Breast epithelium (tissue), 4 donors: ENCODE measurements at regions not wholly inside any gene's neighbourhood (a gene's known extent, or its start where the extent isn't known, plus 50 kb on each side); places are given as distances from the start of the nearest gene placed in this dataset.
A peak's percentile ranks its signal among the peaks of the same experiment; 100 is the strongest.

Source experiments
- DNase-seq, 2 donors: peaks; one replicate each; pipeline ENCODE4 v3.0.0-alpha.2; 2019; ENCODE audit warnings: low spot score in 2 of 2
- H3K27ac ChIP-seq, 2 donors: fragments of 200-600 bp; sonication (generic) in 1 of 2; one replicate each; pipeline ENCODE4 v1.5.1; 2016 to 2019; ENCODE audit warnings: mild to moderate bottlenecking in 1 of 2
- H3K27me3 ChIP-seq, 2 donors: fragments of 200-600 bp; sonication (generic) in 1 of 2; one replicate each; pipeline versions ENCODE4 v1.5.1 to v1.6.0; 2017 to 2019; ENCODE audit warnings: control low read depth in 1 of 2, mild to moderate bottlenecking in 1 of 2
- H3K36me3 ChIP-seq: fragments of 200-600 bp; one replicate; pipeline ENCODE4 v1.5.1; 2019
- H3K4me1 ChIP-seq, 2 donors: fragments of 200-600 bp; sonication (generic); one replicate each; pipeline ENCODE4 v1.5.1; 2016 to 2019; ENCODE audit warnings: control low read depth in 1 of 2
- H3K4me3 ChIP-seq, 3 donors: fragments of 200-600 bp; sonication (generic); 1 replicate in 2 of 3; 2 replicates in 1 of 3; pipeline ENCODE4 v1.5.1; 2016 to 2019; ENCODE audit warnings: mild to moderate bottlenecking in 3 of 3, moderate library complexity in 2 of 3
- H3K9me3 ChIP-seq, 2 donors: fragments of 200-600 bp; sonication (generic) in 1 of 2; one replicate each; pipeline ENCODE4 v1.5.1; 2016 to 2019; ENCODE audit warnings: control low read depth in 1 of 2
- POLR2A ChIP-seq: fragments of 450-650 bp; IDR thresholded peaks from one replicate; pipeline ENCODE4 v1.6.1; 2016; ENCODE audit warnings: antibody characterized with exemption, mild to moderate bottlenecking, moderate library complexity
- POLR2AphosphoS5 ChIP-seq, 3 donors: sonication (generic); formaldehyde crosslinking; IDR thresholded peaks; one replicate each; pipeline ENCODE4 v1.6.1; 2017; ENCODE audit warnings: antibody characterized with exemption in 3 of 3
- intact Hi-C: fragments of 100-400 bp; cut with DNase I; formaldehyde crosslinking; loops from one replicate; pipeline ENCODE4 v1.15.1; 2023; ENCODE audit warnings: low total_unique reads
- TF ChIP-seq, protein P1 (sequence below), 3 donors: fragments of 450-650 bp; IDR thresholded peaks; one replicate each; pipeline ENCODE4 v1.5.1; 2016 to 2017; ENCODE audit warnings: antibody characterized with exemption in 3 of 3, mild to moderate bottlenecking in 3 of 3, moderate library complexity in 3 of 3

DNA sequence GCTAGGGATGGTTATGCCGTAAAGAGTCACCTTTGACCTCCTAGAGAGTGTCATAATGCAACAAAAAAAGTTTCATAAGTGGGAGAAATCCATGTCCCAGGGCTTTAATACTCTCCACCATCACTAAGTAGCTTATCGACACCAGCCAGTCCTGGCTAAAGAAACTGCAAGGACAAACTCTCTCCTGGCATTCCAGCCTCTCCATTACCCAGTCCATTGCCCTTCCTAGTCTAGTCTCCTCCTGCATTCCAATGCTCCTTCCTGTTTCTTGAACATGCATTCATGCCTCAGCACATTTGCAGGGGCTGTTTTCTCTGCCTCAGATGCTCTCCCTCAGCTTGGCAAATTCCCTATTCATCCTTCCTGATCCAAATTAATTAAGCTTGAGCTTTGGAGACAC, 364.1 kb downstream of the BRINP1 start:
- Histone ChIP-seq H3K9me3 (no peaks in the 10 kb centered on the region), H3K27me3 (no peaks in the 10 kb centered on the region), H3K36me3 (no peaks in the 10 kb centered on the region), H3K4me3 (no peak overlapping the region), H3K4me1 (no peaks in the 10 kb centered on the region), H3K27ac (peak overlapping the region; percentile 83 to 88)
- TF ChIP-seq POLR2A = no peak
- TF ChIP-seq POLR2AphosphoS5 (IDR thresholded peaks at IDR 0.05) = no peak
- TF ChIP-seq, protein P1, sequence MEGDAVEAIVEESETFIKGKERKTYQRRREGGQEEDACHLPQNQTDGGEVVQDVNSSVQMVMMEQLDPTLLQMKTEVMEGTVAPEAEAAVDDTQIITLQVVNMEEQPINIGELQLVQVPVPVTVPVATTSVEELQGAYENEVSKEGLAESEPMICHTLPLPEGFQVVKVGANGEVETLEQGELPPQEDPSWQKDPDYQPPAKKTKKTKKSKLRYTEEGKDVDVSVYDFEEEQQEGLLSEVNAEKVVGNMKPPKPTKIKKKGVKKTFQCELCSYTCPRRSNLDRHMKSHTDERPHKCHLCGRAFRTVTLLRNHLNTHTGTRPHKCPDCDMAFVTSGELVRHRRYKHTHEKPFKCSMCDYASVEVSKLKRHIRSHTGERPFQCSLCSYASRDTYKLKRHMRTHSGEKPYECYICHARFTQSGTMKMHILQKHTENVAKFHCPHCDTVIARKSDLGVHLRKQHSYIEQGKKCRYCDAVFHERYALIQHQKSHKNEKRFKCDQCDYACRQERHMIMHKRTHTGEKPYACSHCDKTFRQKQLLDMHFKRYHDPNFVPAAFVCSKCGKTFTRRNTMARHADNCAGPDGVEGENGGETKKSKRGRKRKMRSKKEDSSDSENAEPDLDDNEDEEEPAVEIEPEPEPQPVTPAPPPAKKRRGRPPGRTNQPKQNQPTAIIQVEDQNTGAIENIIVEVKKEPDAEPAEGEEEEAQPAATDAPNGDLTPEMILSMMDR (IDR thresholded peaks at IDR 0.05) = no peak
- no peak for DNase-seq
- intact Hi-C loops = no loop called here

DNA sequence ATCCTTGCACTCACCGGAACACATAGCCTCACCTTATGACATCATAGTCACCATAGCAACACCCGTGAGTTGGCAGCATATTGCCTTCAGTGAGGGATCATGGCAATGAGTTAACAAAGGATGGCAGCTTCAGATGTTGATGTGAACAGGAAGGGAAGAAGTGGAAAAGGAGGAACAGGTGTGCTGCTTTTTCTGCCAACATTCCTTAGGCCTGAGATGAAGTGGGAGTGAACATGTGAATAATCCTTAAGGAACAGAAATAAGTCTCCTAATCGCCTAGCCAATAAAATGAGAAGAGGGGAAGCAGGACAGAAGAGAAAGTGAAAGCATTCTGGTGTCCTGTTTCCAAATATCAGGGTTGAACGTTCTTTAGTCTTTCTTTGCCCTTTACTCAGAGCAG, 360.0 kb downstream of the BRINP1 start:
- TF ChIP-seq POLR2AphosphoS5 (IDR thresholded peaks at IDR 0.05) (peak in 1 of 3 donors; percentile 51), POLR2A (no peak)
- TF ChIP-seq, protein P1 (IDR thresholded peaks at IDR 0.05) = no peak
- Histone ChIP-seq H3K4me1 (no peaks in the 10 kb centered on the region), H3K27ac (peak overlapping the region; percentile 36 to 66), H3K4me3 (peak overlapping the region in 1 of 3 donors; percentile 23), H3K9me3 (no peaks in the 10 kb centered on the region), H3K27me3 (no peaks in the 10 kb centered on the region), H3K36me3 (no peaks in the 10 kb centered on the region)
- intact Hi-C loops = no loop called here
- DNase-seq = peak in 1 of 2 donors; percentile 62

DNA sequence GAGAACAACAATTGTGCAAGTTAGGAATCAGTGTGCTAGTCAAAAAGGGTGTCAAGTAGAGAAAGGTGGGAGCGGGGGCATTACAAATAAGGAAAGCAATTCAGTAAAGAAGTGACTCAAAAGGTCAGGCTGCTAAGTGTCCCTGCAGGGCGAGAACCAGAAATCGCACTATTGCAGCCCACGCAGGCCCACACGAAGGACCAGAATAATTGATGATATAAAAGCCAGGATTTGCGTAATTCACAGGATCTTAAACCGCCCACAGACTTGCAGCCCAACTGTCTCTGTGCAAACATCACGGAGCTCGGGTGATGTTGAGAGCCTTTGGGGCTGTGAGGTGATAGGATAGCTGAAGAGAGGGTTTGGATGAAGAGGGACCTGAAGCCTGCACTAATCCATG, 349.0 kb downstream of the BRINP1 start:
- intact Hi-C loops = no loop called here
- no peaks in the 10 kb centered on the region for H3K9me3 ChIP-seq
- DNase-seq = peak in 1 of 2 donors; percentile 46
- no peak overlapping the region for H3K4me3 ChIP-seq
- TF ChIP-seq POLR2A = no peak
- TF ChIP-seq POLR2AphosphoS5 (IDR thresholded peaks at IDR 0.05) = peak in 1 of 3 donors; percentile 27
- no peaks in the 10 kb centered on the region for H3K36me3 ChIP-seq
- H3K27ac ChIP-seq = peak overlapping the region; percentile 29 to 58
- peaks cover 0 to 4% of the 10 kb centered on the region in 2 donors for H3K4me1 ChIP-seq
- no peaks in the 10 kb centered on the region for H3K27me3 ChIP-seq

GRCh38 chr9:119020730-119021333, 348.4 kb downstream of the BRINP1 start:
- peaks cover 0 to 8% of the 10 kb centered on the region in 2 donors for H3K4me1 ChIP-seq
- peak overlapping the region; percentile 29 to 58 for H3K27ac ChIP-seq
- no peaks in the 10 kb centered on the region for H3K9me3 ChIP-seq
- DNase-seq = no peak
- TF ChIP-seq POLR2AphosphoS5 (IDR thresholded peaks at IDR 0.05) = no peak
- TF ChIP-seq, protein P1 (IDR thresholded peaks at IDR 0.05) = no peak
- TF ChIP-seq POLR2A = no peak
- H3K4me3 ChIP-seq = no peak overlapping the region
- no peaks in the 10 kb centered on the region for H3K36me3 ChIP-seq
- intact Hi-C loops = no loop called here
- H3K27me3 ChIP-seq = no peaks in the 10 kb centered on the region

- Histone ChIP-seq H3K9me3 (no peaks in the 10 kb centered on the region), H3K4me1 (peaks cover 0 to 8% of the 10 kb centered on the region in 2 donors), H3K4me3 (no peak overlapping the region), H3K27me3 (no peaks in the 10 kb centered on the region), H3K36me3 (no peaks in the 10 kb centered on the region), H3K27ac (peak overlapping the region; percentile 88 to 89)
- DNase-seq = peak; percentile 56 to 86
- TF ChIP-seq POLR2A (no peak), POLR2AphosphoS5 (IDR thresholded peaks at IDR 0.05) (peak; percentile 36 to 56 (median 47))
- intact Hi-C loops = no loop called here
These were observed 343.1 kb downstream of the BRINP1 start for GRCh38 chr9:119026120-119026519.

DNA sequence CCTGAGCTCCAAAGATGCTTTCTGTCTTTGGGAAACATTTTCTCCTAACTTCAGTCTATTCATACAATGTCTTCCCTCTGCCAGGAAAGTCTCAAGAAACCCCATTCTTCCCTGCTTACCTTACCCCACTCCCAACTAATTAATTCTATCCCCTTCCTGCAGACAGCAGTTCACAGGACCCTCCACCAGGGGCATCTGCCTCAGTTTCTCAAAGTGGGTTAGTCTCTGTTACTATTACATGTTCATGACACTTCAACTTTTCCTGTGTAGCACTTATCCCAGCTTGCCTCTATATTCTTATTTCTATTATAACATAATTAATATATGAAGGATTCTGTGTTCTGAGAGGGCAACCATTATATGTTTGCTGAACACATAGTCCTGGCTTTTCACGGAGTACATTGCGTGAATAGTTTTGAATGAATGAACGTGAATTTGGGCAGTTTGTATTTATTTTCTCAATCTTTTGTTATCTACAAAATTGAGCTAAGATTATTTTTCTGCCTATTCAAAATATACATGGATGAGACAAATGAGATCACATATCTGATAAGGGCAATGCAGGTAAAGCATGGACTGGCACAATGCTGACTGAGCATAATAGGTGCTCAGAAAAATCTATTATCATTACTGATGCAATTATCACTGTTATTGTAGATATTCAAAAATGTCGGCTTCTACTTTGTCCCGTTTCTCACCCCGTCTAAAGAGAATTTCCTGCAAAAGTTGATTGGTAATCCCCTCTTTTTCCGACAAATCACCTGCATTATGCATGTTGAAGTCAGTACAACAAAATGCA, 341.1 kb downstream of the BRINP1 start:
- no peak overlapping the region for H3K4me3 ChIP-seq
- TF ChIP-seq, protein P1 (IDR thresholded peaks at IDR 0.05) = peak in 1 of 3 donors; percentile 34
- TF ChIP-seq POLR2AphosphoS5 (IDR thresholded peaks at IDR 0.05) (no peak), POLR2A (no peak)
- intact Hi-C loops = no loop called here
- H3K4me1 ChIP-seq = peaks cover 0 to 8% of the 10 kb centered on the region in 2 donors
- DNase-seq = no peak
- H3K36me3 ChIP-seq = no peaks in the 10 kb centered on the region
- H3K27me3 ChIP-seq = no peaks in the 10 kb centered on the region
- no peaks in the 10 kb centered on the region for H3K9me3 ChIP-seq
- H3K27ac ChIP-seq = peak overlapping the region; percentile 88 to 89
